Caco-2 (cell line): ENCODE measurements at regions not wholly inside any gene's neighbourhood (a gene's known extent, or its start where the extent isn't known, plus 50 kb on each side); places are given as distances from the start of the nearest gene placed in this dataset.

ENCODE experiments used
- BruUV-seq: library from RNA; stranded (reverse); fragments of 400-500 nt; replicated peaks from 2 replicates; lab custom pipeline; 2021; lab: Mats Ljungman, UMichigan
- CTCF ChIA-PET: fragments of 300-600 bp; sonication (Branson Sonifier 250); formaldehyde crosslinking; loops from one replicate; lab custom pipeline; 2022; ENCODE audit warnings: antibody characterized with exemption; lab: Charles Lee
- POLR2A ChIA-PET: fragments of 300-600 bp; sonication (Branson Sonifier 250); formaldehyde crosslinking; loops from one replicate; lab custom pipeline; 2022; ENCODE audit warnings: antibody characterized with exemption; lab: Charles Lee
- DNase-seq, 2 experiments: peaks; one replicate each; pipeline versions ENCODE4 v3.0.0 to v3.0.0-alpha.2; 2020 to 2022
- H3K27me3 ChIP-seq: replicated peaks from 2 replicates; pipeline ENCODE4 v1.6.0; 2011; ENCODE audit warnings: low read length; ENCODE audit not compliant: control insufficient read depth, insufficient read depth
- H3K36me3 ChIP-seq: 2 replicates; pipeline ENCODE4 v1.5.1; 2011; ENCODE audit warnings: low read length; ENCODE audit not compliant: control insufficient read depth, insufficient read depth
- H3K4me1 ChIP-seq: fragments of 250-450 bp; sonication (Bioruptor Pico); 2 replicates; pipeline ENCODE4 v1.5.1; 2020; ENCODE audit warnings: mild to moderate bottlenecking
- H3K4me3 ChIP-seq: 2 replicates; pipeline ENCODE4 v1.5.1; 2011; ENCODE audit warnings: low read depth, mild to moderate bottlenecking, control low read depth, low read length
- H3K9me3 ChIP-seq: fragments of 250-450 bp; sonication (Bioruptor Pico); 2 replicates; pipeline ENCODE4 v1.5.1; 2020; ENCODE audit warnings: mild to moderate bottlenecking, moderate library complexity
- H3K27ac Mint-ChIP-seq: one replicate; pipeline ENCODE4 v1.8.0; 2022; ENCODE audit warnings: mixed read lengths; ENCODE audit not compliant: unreplicated experiment
- H3K27me3 Mint-ChIP-seq: one replicate; pipeline ENCODE4 v1.8.0; 2022; ENCODE audit warnings: mixed read lengths; ENCODE audit not compliant: insufficient read depth, unreplicated experiment
- H3K36me3 Mint-ChIP-seq: one replicate; pipeline ENCODE4 v1.8.0; 2022; ENCODE audit warnings: mild to moderate bottlenecking, mixed read lengths; ENCODE audit not compliant: insufficient read depth, unreplicated experiment
- H3K4me1 Mint-ChIP-seq: one replicate; pipeline ENCODE4 v1.8.0; 2022; ENCODE audit warnings: low read depth, mixed read lengths; ENCODE audit not compliant: unreplicated experiment
- H3K4me3 Mint-ChIP-seq: one replicate; pipeline ENCODE4 v1.8.0; 2022; ENCODE audit warnings: mild to moderate bottlenecking, moderate library complexity, mixed read lengths; ENCODE audit not compliant: unreplicated experiment
- H3K9me3 Mint-ChIP-seq: one replicate; pipeline ENCODE4 v1.8.0; 2022; ENCODE audit warnings: mixed read lengths; ENCODE audit not compliant: unreplicated experiment
- intact Hi-C: fragments of 100-400 bp; cut with micrococcal nuclease; formaldehyde crosslinking; loops from one replicate; pipeline ENCODE4 v1.10.0; 2022; ENCODE audit not compliant: unreplicated experiment
- TF ChIP-seq, protein P1 (sequence below), 2 experiments: fragments of 200-600 bp in 1 of 2; IDR thresholded peaks; 1 replicate in 1 of 2; 2 replicates in 1 of 2; pipeline versions ENCODE4 v1.5.1 to v1.8.0; 2011 to 2022; ENCODE audit warnings: antibody characterized with exemption in 1 of 2, control low read depth in 1 of 2, inconsistent platforms in 1 of 2, low read depth in 1 of 2, low read length in 1 of 2, mild to moderate bottlenecking in 1 of 2, moderate library complexity in 1 of 2; ENCODE audit not compliant: insufficient read depth in 1 of 2, severe bottlenecking in 1 of 2, unreplicated experiment in 1 of 2

DNA sequence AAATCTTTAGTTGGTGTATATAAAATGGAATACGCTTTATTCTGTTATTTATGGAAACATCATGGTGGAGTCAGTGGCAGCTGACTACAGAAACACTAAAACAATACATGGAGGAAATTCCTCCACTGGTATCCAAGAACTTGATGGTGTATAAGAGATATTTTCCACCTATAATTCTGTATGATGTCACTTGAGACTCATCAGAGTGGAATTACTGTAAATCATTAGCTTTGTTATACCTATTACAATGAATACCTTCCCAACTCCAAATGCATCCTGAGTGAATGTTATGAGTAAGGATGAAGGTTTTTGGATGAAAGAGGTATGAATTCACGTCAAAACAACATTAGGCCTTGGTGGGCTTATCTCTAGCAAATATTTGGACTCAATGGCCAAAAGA, 258.5 kb upstream of the SORL1-AS1 start:
- no peak overlapping the region for H3K27ac Mint-ChIP-seq
- Histone ChIP-seq H3K4me3 (no peak overlapping the region), H3K9me3 (no peaks in the 10 kb centered on the region), H3K4me1 (0 out of 2 replicates have a peak, but pooled peaks cover 4% of the 10 kb centered on the region), H3K36me3 (no peaks in the 10 kb centered on the region), H3K27me3 (no peaks in the 10 kb centered on the region)
- TF ChIP-seq, protein P1, sequence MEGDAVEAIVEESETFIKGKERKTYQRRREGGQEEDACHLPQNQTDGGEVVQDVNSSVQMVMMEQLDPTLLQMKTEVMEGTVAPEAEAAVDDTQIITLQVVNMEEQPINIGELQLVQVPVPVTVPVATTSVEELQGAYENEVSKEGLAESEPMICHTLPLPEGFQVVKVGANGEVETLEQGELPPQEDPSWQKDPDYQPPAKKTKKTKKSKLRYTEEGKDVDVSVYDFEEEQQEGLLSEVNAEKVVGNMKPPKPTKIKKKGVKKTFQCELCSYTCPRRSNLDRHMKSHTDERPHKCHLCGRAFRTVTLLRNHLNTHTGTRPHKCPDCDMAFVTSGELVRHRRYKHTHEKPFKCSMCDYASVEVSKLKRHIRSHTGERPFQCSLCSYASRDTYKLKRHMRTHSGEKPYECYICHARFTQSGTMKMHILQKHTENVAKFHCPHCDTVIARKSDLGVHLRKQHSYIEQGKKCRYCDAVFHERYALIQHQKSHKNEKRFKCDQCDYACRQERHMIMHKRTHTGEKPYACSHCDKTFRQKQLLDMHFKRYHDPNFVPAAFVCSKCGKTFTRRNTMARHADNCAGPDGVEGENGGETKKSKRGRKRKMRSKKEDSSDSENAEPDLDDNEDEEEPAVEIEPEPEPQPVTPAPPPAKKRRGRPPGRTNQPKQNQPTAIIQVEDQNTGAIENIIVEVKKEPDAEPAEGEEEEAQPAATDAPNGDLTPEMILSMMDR (IDR thresholded peaks at IDR 0.05; ENCODE audit: insufficient read depth in 1 of 2, low read depth in 1 of 2, low read length in 1 of 2, severe bottlenecking in 1 of 2, unreplicated experiment in 1 of 2) = no peak
- H3K36me3 Mint-ChIP-seq = no peaks in the 10 kb centered on the region
- peaks cover 6% of the 10 kb centered on the region for H3K4me1 Mint-ChIP-seq
- H3K4me3 Mint-ChIP-seq = no peak overlapping the region
- no peak for DNase-seq
- H3K27me3 Mint-ChIP-seq = peaks cover 11% of the 10 kb centered on the region
- no TSS peak for BruUV-seq
- ChIA-PET POLR2A (no interaction called here), CTCF (no interaction called here)
- no peaks in the 10 kb centered on the region for H3K9me3 Mint-ChIP-seq
- intact Hi-C loops = no loop called here

DNA sequence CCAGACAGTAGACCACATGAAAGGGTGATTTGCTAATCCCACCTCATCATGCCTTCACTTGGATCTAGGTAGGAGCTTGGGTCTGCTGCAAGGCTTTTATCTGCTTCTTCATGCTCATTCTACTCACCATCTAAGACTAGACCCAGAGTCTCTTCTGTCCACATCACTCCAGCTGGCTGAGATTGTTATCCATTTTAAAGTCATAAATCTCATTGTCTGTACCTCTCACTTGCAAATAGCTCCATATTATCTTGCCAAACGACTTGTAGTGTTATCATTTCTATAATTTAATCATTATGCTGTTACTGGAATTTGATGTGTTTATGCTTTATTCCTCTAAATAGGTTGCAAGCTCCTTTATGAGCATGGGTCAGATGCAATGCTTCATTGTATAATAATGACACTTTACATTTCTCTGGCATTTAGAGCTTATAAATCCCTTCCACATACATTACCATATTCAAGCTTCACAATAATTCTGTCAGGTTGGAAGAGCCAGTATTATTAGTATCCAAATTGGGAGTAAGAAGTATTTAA, 254.2 kb upstream of the SORL1-AS1 start:
- H3K27ac Mint-ChIP-seq = no peak overlapping the region
- H3K27me3 Mint-ChIP-seq = peaks cover 19% of the 10 kb centered on the region
- Histone ChIP-seq H3K9me3 (no peaks in the 10 kb centered on the region), H3K36me3 (no peaks in the 10 kb centered on the region), H3K27me3 (no peaks in the 10 kb centered on the region), H3K4me1 (0 out of 2 replicates have a peak, but pooled peaks cover 4% of the 10 kb centered on the region), H3K4me3 (no peak overlapping the region)
- ChIA-PET POLR2A (no interaction called here), CTCF (no interaction called here)
- no peaks in the 10 kb centered on the region for H3K36me3 Mint-ChIP-seq
- peaks cover 6% of the 10 kb centered on the region for H3K4me1 Mint-ChIP-seq
- no peak overlapping the region for H3K4me3 Mint-ChIP-seq
- no peak for DNase-seq
- intact Hi-C loops = no loop called here
- TF ChIP-seq, protein P1 (IDR thresholded peaks at IDR 0.05; ENCODE audit: insufficient read depth in 1 of 2, low read depth in 1 of 2, low read length in 1 of 2, severe bottlenecking in 1 of 2, unreplicated experiment in 1 of 2) = no peak
- no TSS peak for BruUV-seq
- H3K9me3 Mint-ChIP-seq = no peaks in the 10 kb centered on the region

DNA sequence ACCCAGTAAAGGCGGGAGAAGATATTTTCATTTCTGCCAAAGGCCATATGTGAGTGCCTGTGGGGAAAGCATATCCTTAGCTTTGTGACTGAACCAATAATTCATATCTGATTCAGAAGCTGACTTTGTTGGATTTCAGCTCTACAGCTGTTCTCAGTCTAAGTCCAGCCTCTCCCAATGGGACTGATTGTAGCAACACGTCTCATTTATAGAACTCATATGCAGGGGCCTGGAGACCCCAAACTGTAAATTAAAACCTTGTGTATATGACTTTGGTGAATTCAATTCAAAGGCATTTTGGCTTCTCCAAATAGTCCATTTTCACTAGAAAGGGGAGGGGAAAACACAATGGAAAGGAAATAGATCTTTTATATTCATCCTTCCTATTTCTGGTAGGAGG, 250.4 kb upstream of the SORL1-AS1 start:
- Mint-ChIP-seq H3K36me3 (no peaks in the 10 kb centered on the region), H3K9me3 (no peaks in the 10 kb centered on the region), H3K4me1 (no peaks in the 10 kb centered on the region), H3K27ac (no peak overlapping the region), H3K4me3 (no peak overlapping the region), H3K27me3 (peaks cover 41% of the 10 kb centered on the region)
- ChIA-PET POLR2A (no interaction called here), CTCF (no interaction called here)
- H3K27me3 ChIP-seq = no peaks in the 10 kb centered on the region
- BruUV-seq = no TSS peak
- intact Hi-C loops = no loop called here
- H3K4me1 ChIP-seq = no peaks in the 10 kb centered on the region
- TF ChIP-seq, protein P1 (IDR thresholded peaks at IDR 0.05; ENCODE audit: insufficient read depth in 1 of 2, low read depth in 1 of 2, low read length in 1 of 2, severe bottlenecking in 1 of 2, unreplicated experiment in 1 of 2) = no peak
- H3K9me3 ChIP-seq = no peaks in the 10 kb centered on the region
- no peak overlapping the region for H3K4me3 ChIP-seq
- DNase-seq = no peak
- H3K36me3 ChIP-seq = no peaks in the 10 kb centered on the region
